SW480 (cell line): ENCODE measurements at regions not wholly inside any gene's neighbourhood (a gene's known extent, or its start where the extent isn't known, plus 50 kb on each side); places are given as distances from the start of the nearest gene placed in this dataset.

Source experiments
- DNase-seq: peaks from one replicate; pipeline ENCODE4 v3.0.0-alpha.2; 2016; ENCODE audit warnings: low spot score

- DNase-seq: no peak
Measured at GRCh38 chr4:182971702-182972101, 54.5 kb upstream of the DCTD start.

GRCh38 chr4:182969651-182970279, 52.6 kb upstream of the DCTD start:
- no peak for DNase-seq

- no peak for DNase-seq
Measured at GRCh38 chr4:182968917-182969650, 51.9 kb upstream of the DCTD start.

GRCh38 chr4:182967403-182967802, 50.2 kb upstream of the DCTD start:
- DNase-seq: no peak
